ENCODE measurements at regions not wholly inside any gene's neighbourhood (a gene's known extent, or its start where the extent isn't known, plus 50 kb on each side); places are given as distances from the start of the nearest gene placed in this dataset.

DNA sequence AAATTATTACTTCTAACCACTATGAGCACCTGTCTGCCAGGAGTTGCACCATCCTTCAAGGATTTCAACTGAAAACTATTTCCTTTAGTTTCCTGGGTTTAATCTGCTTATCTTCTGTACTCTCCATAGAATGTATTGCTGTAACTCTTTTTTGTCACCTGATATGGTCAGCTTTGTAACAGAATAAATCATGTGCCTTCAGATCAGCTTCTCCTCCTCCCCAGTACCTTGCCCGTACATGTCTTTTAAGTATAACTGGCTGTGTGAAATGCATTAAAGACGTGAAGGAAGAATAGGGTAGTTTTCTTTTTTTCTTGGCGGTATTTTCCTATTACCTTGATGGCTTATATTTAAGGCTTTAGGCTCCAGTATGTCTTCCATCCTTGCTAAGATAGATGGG, 200.3 kb upstream of the NAV3 start:
- H3K9me3 ChIP-seq (ENCODE audit: insufficient read depth, low read length, severe bottlenecking), result no peaks in the 10 kb centered on the region
- no peak overlapping the region for H3K4me3 ChIP-seq (ENCODE audit: low read depth in 1 of 2, low read length in 2 of 2)
- TF ChIP-seq EZH2 (IDR thresholded peaks at IDR 0.05; ENCODE audit: borderline replicate concordance, low read depth, low read length, severe bottlenecking), result no peak
- TF ChIP-seq, protein P1, sequence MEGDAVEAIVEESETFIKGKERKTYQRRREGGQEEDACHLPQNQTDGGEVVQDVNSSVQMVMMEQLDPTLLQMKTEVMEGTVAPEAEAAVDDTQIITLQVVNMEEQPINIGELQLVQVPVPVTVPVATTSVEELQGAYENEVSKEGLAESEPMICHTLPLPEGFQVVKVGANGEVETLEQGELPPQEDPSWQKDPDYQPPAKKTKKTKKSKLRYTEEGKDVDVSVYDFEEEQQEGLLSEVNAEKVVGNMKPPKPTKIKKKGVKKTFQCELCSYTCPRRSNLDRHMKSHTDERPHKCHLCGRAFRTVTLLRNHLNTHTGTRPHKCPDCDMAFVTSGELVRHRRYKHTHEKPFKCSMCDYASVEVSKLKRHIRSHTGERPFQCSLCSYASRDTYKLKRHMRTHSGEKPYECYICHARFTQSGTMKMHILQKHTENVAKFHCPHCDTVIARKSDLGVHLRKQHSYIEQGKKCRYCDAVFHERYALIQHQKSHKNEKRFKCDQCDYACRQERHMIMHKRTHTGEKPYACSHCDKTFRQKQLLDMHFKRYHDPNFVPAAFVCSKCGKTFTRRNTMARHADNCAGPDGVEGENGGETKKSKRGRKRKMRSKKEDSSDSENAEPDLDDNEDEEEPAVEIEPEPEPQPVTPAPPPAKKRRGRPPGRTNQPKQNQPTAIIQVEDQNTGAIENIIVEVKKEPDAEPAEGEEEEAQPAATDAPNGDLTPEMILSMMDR (IDR thresholded peaks at IDR 0.05; ENCODE audit: borderline replicate concordance, extremely low read depth, low read length, poor library complexity, severe bottlenecking), result no peak
- H3K9ac ChIP-seq (ENCODE audit: low read depth, low read length), result no peak overlapping the region
- no peak overlapping the region for H3K4me2 ChIP-seq (ENCODE audit: insufficient read depth, low read length)
- H3K79me2 ChIP-seq (ENCODE audit: insufficient read depth, low read length), result no peaks in the 10 kb centered on the region
- H3K27me3 ChIP-seq (ENCODE audit: insufficient read depth, low read length, poor library complexity), result no peaks in the 10 kb centered on the region
- ATAC-seq (ENCODE audit: insufficient read depth, low read depth), result no peak
- H2AFZ ChIP-seq (ENCODE audit: low read depth, low read length), result no peak overlapping the region
- no peak overlapping the region for H3K27ac ChIP-seq (ENCODE audit: low read length)
- no peaks in the 10 kb centered on the region for H4K20me1 ChIP-seq (ENCODE audit: insufficient read depth, low read length)
- no peaks in the 10 kb centered on the region for H3K4me1 ChIP-seq (ENCODE audit: insufficient read depth, low read length)
- no peaks in the 10 kb centered on the region for H3K36me3 ChIP-seq (ENCODE audit: insufficient read depth, low read length)
- no peak for DNase-seq

GRCh38 chr12:77629141-77629540, 201.6 kb upstream of the NAV3 start:
- Histone ChIP-seq H3K4me2 (ENCODE audit: insufficient read depth, low read length) (no peak overlapping the region), H3K27me3 (ENCODE audit: insufficient read depth, low read length, poor library complexity) (no peaks in the 10 kb centered on the region), H3K27ac (ENCODE audit: low read length) (no peak overlapping the region), H3K9me3 (ENCODE audit: insufficient read depth, low read length, severe bottlenecking) (no peaks in the 10 kb centered on the region), H3K9ac (ENCODE audit: low read depth, low read length) (no peak overlapping the region), H3K4me3 (ENCODE audit: low read depth in 1 of 2, low read length in 2 of 2) (no peak overlapping the region), H3K4me1 (ENCODE audit: insufficient read depth, low read length) (no peaks in the 10 kb centered on the region), H3K79me2 (ENCODE audit: insufficient read depth, low read length) (no peaks in the 10 kb centered on the region), H4K20me1 (ENCODE audit: insufficient read depth, low read length) (no peaks in the 10 kb centered on the region), H3K36me3 (ENCODE audit: insufficient read depth, low read length) (no peaks in the 10 kb centered on the region), H2AFZ (ENCODE audit: low read depth, low read length) (no peak overlapping the region)
- no peak for ATAC-seq (ENCODE audit: insufficient read depth, low read depth)
- no peak for DNase-seq
- TF ChIP-seq, protein P1 (IDR thresholded peaks at IDR 0.05; ENCODE audit: borderline replicate concordance, extremely low read depth, low read length, poor library complexity, severe bottlenecking), result no peak
- no peak for TF ChIP-seq EZH2 (IDR thresholded peaks at IDR 0.05; ENCODE audit: borderline replicate concordance, low read depth, low read length, severe bottlenecking)

- H3K4me2 ChIP-seq (ENCODE audit: insufficient read depth, low read length), result no peak overlapping the region
- no peaks in the 10 kb centered on the region for H3K4me1 ChIP-seq (ENCODE audit: insufficient read depth, low read length)
- H3K9me3 ChIP-seq (ENCODE audit: insufficient read depth, low read length, severe bottlenecking), result no peaks in the 10 kb centered on the region
- no peaks in the 10 kb centered on the region for H3K36me3 ChIP-seq (ENCODE audit: insufficient read depth, low read length)
- TF ChIP-seq, protein P1 (IDR thresholded peaks at IDR 0.05; ENCODE audit: borderline replicate concordance, extremely low read depth, low read length, poor library complexity, severe bottlenecking), result no peak
- no peak for TF ChIP-seq EZH2 (IDR thresholded peaks at IDR 0.05; ENCODE audit: borderline replicate concordance, low read depth, low read length, severe bottlenecking)
- H3K27me3 ChIP-seq (ENCODE audit: insufficient read depth, low read length, poor library complexity), result no peaks in the 10 kb centered on the region
- no peak overlapping the region for H3K4me3 ChIP-seq (ENCODE audit: low read depth in 1 of 2, low read length in 2 of 2)
- ATAC-seq (ENCODE audit: insufficient read depth, low read depth), result no peak
- H3K79me2 ChIP-seq (ENCODE audit: insufficient read depth, low read length), result no peaks in the 10 kb centered on the region
- no peak overlapping the region for H2AFZ ChIP-seq (ENCODE audit: low read depth, low read length)
- H4K20me1 ChIP-seq (ENCODE audit: insufficient read depth, low read length), result no peaks in the 10 kb centered on the region
- H3K27ac ChIP-seq (ENCODE audit: low read length), result no peak overlapping the region
- DNase-seq, result no peak
- H3K9ac ChIP-seq (ENCODE audit: low read depth, low read length), result no peak overlapping the region
Observed at GRCh38 chr12:77625441-77625840, 205.3 kb upstream of the NAV3 start.

GRCh38 chr12:77619425-77619824, 211.3 kb upstream of the NAV3 start:
- no peak overlapping the region for H3K4me3 ChIP-seq (ENCODE audit: low read depth in 1 of 2, low read length in 2 of 2)
- no peaks in the 10 kb centered on the region for H3K36me3 ChIP-seq (ENCODE audit: insufficient read depth, low read length)
- no peak overlapping the region for H3K4me2 ChIP-seq (ENCODE audit: insufficient read depth, low read length)
- ATAC-seq (ENCODE audit: insufficient read depth, low read depth), result no peak
- H3K9ac ChIP-seq (ENCODE audit: low read depth, low read length), result no peak overlapping the region
- no peak overlapping the region for H3K27ac ChIP-seq (ENCODE audit: low read length)
- H4K20me1 ChIP-seq (ENCODE audit: insufficient read depth, low read length), result no peaks in the 10 kb centered on the region
- no peaks in the 10 kb centered on the region for H3K27me3 ChIP-seq (ENCODE audit: insufficient read depth, low read length, poor library complexity)
- TF ChIP-seq, protein P1 (IDR thresholded peaks at IDR 0.05; ENCODE audit: borderline replicate concordance, extremely low read depth, low read length, poor library complexity, severe bottlenecking), result no peak
- TF ChIP-seq EZH2 (IDR thresholded peaks at IDR 0.05; ENCODE audit: borderline replicate concordance, low read depth, low read length, severe bottlenecking), result no peak
- no peaks in the 10 kb centered on the region for H3K9me3 ChIP-seq (ENCODE audit: insufficient read depth, low read length, severe bottlenecking)
- H2AFZ ChIP-seq (ENCODE audit: low read depth, low read length), result no peak overlapping the region
- DNase-seq, result no peak
- no peaks in the 10 kb centered on the region for H3K79me2 ChIP-seq (ENCODE audit: insufficient read depth, low read length)
- H3K4me1 ChIP-seq (ENCODE audit: insufficient read depth, low read length), result no peaks in the 10 kb centered on the region
